OCI-LY7 (cell line): ENCODE measurements at regions not wholly inside any gene's neighbourhood (a gene's known extent, or its start where the extent isn't known, plus 50 kb on each side); places are given as distances from the start of the nearest gene placed in this dataset.

Experiments used
- BruUV-seq: library from RNA; stranded (reverse); fragments of 400-500 nt; replicated peaks from 2 replicates; lab custom pipeline; 2021; lab: Mats Ljungman, UMichigan
- CTCF ChIA-PET: fragments of 300-600 bp; sonication (Branson Sonifier 250); formaldehyde crosslinking; loops from one replicate; lab custom pipeline; 2022; ENCODE audit warnings: antibody characterized with exemption; ENCODE audit not compliant: unreplicated experiment; lab: Charles Lee
- POLR2A ChIA-PET: fragments of 300-600 bp; sonication (Branson Sonifier 250); formaldehyde crosslinking; loops from one replicate; lab custom pipeline; 2022; ENCODE audit warnings: antibody characterized with exemption; lab: Charles Lee
- DNase-seq: peaks from one replicate; pipeline ENCODE4 v3.0.0-alpha.2; 2015; ENCODE audit warnings: low spot score
- H2AFZ ChIP-seq: fragments of 200-600 bp; sonication (generic), shearing (Covaris generic); 2 replicates; pipeline ENCODE4 v1.6.1; 2014; ENCODE audit warnings: mild to moderate bottlenecking, antibody characterized with exemption, low read length, moderate library complexity
- H3K27ac ChIP-seq: fragments of 200-600 bp; sonication (generic); 2 replicates; pipeline ENCODE4 v1.5.1; 2014; ENCODE audit warnings: mixed run types, low read depth, mild to moderate bottlenecking, moderate library complexity, low read length, inconsistent platforms; ENCODE audit not compliant: poor library complexity, severe bottlenecking
- H3K36me3 ChIP-seq: fragments of 200-600 bp; sonication (generic); 2 replicates; pipeline ENCODE4 v1.6.1; 2014; ENCODE audit warnings: mild to moderate bottlenecking, antibody characterized with exemption, low read length, moderate library complexity, mixed read lengths; ENCODE audit not compliant: insufficient read depth
- H3K4me1 ChIP-seq: fragments of 200-600 bp; sonication (generic); 2 replicates; pipeline ENCODE4 v1.5.1; 2014; ENCODE audit warnings: mild to moderate bottlenecking, low read length; ENCODE audit not compliant: insufficient read depth, poor library complexity, severe bottlenecking
- H3K4me2 ChIP-seq: fragments of 200-600 bp; sonication (generic); 2 replicates; pipeline ENCODE4 v1.6.1; 2014; ENCODE audit warnings: mild to moderate bottlenecking, low read length
- H3K4me3 ChIP-seq: fragments of 200-600 bp; sonication (generic); 2 replicates; pipeline ENCODE4 v1.5.1; 2014; ENCODE audit warnings: mild to moderate bottlenecking, low read depth, low read length; ENCODE audit not compliant: poor library complexity, severe bottlenecking
- H3K79me2 ChIP-seq: fragments of 200-600 bp; sonication (generic); 2 replicates; pipeline ENCODE4 v1.6.1; 2016; ENCODE audit warnings: low read depth, mild to moderate bottlenecking, low read length, moderate library complexity, mixed read lengths; ENCODE audit not compliant: insufficient read depth
- H3K9me2 ChIP-seq: fragments of 200-600 bp; sonication (generic); 2 replicates; pipeline ENCODE4 v1.6.1; 2016; ENCODE audit warnings: mild to moderate bottlenecking, low read length, mixed read lengths; ENCODE audit not compliant: insufficient read depth
- H3K9me3 ChIP-seq: fragments of 200-600 bp; sonication (generic); 2 replicates; pipeline ENCODE4 v1.6.1; 2014; ENCODE audit warnings: mild to moderate bottlenecking, mixed run types, low read length, mixed read lengths
- H4K20me1 ChIP-seq: fragments of 200-600 bp; sonication (generic); 2 replicates; pipeline ENCODE4 v1.6.1; 2014; ENCODE audit warnings: mild to moderate bottlenecking, antibody characterized with exemption, low read length, moderate library complexity, mixed read lengths; ENCODE audit not compliant: insufficient read depth
- CTCF ChIP-seq: fragments of 200-600 bp; sonication (generic); conservative IDR thresholded peaks from 2 replicates; pipeline ENCODE4 v1.5.1; 2014; ENCODE audit warnings: mild to moderate bottlenecking, antibody characterized with exemption, low read length, moderate library complexity, mixed read lengths
- EZH2phosphoT487 ChIP-seq: fragments of 200-600 bp; sonication (generic); IDR thresholded peaks from 2 replicates; pipeline ENCODE4 v1.6.1; 2018; ENCODE audit warnings: low read depth, borderline replicate concordance, mild to moderate bottlenecking, mixed run types, antibody characterized with exemption, low read length, moderate library complexity, mixed read lengths
- intact Hi-C: fragments of 100-400 bp; cut with micrococcal nuclease; formaldehyde crosslinking; loops from one replicate; pipeline ENCODE4 v1.10.0; 2022; ENCODE audit not compliant: unreplicated experiment

- POLR2A ChIA-PET, result no interaction called here
- H3K4me2 ChIP-seq, result no peak overlapping the region
- CTCF ChIA-PET, result no interaction called here
- no peaks in the 10 kb centered on the region for H3K79me2 ChIP-seq
- intact Hi-C loops, result no loop called here
- H3K36me3 ChIP-seq, result no peaks in the 10 kb centered on the region
- H3K4me3 ChIP-seq, result no peak overlapping the region
- peak; percentile 4 for DNase-seq
- no peak overlapping the region for H2AFZ ChIP-seq
- no peaks in the 10 kb centered on the region for H3K9me2 ChIP-seq
- peak; percentile 42 for TF ChIP-seq CTCF
- no peak for TF ChIP-seq EZH2phosphoT487
- no TSS peak for BruUV-seq
- H3K4me1 ChIP-seq, result no peaks in the 10 kb centered on the region
- H4K20me1 ChIP-seq, result no peaks in the 10 kb centered on the region
- no peak overlapping the region for H3K27ac ChIP-seq
- no peaks in the 10 kb centered on the region for H3K9me3 ChIP-seq
Observed at GRCh38 chr3:89049119-89049518, 58.3 kb upstream of the EPHA3 start.

GRCh38 chr3:89052386-89052785 is 55.0 kb upstream of the EPHA3 start:
- no peaks in the 10 kb centered on the region for H3K4me1 ChIP-seq
- H3K9me3 ChIP-seq, result no peaks in the 10 kb centered on the region
- H3K9me2 ChIP-seq, result no peaks in the 10 kb centered on the region
- TF ChIP-seq EZH2phosphoT487 (no peak), CTCF (no peak)
- ChIA-PET POLR2A (interaction anchor here (0.7 kb wide), 1 partner anchor 799 kb away, joined by 6 read pairs; no protein-coding TSS in a partner anchor), CTCF (no interaction called here)
- no peak overlapping the region for H3K4me3 ChIP-seq
- H3K36me3 ChIP-seq, result no peaks in the 10 kb centered on the region
- no peaks in the 10 kb centered on the region for H3K79me2 ChIP-seq
- no peak overlapping the region for H3K4me2 ChIP-seq
- intact Hi-C loops, result no loop called here
- no TSS peak for BruUV-seq
- H4K20me1 ChIP-seq, result no peaks in the 10 kb centered on the region
- H3K27ac ChIP-seq, result no peak overlapping the region
- DNase-seq, result no peak
- no peak overlapping the region for H2AFZ ChIP-seq

- H3K4me2 ChIP-seq, result no peak overlapping the region
- no peak for DNase-seq
Observed at GRCh38 chr3:89057398-89057797, 50.0 kb upstream of the EPHA3 start.

More at GRCh38 chr3:89057398-89057797, 50.0 kb upstream of the EPHA3 start:
- Histone ChIP-seq H3K27ac (no peak overlapping the region), H3K4me1 (no peaks in the 10 kb centered on the region), H3K36me3 (no peaks in the 10 kb centered on the region), H2AFZ (no peak overlapping the region), H4K20me1 (no peaks in the 10 kb centered on the region), H3K79me2 (no peaks in the 10 kb centered on the region), H3K9me2 (no peaks in the 10 kb centered on the region), H3K9me3 (no peaks in the 10 kb centered on the region), H3K4me3 (no peak overlapping the region)
- intact Hi-C loops, result no loop called here
- TF ChIP-seq EZH2phosphoT487 (no peak), CTCF (no peak)
- no TSS peak for BruUV-seq
- ChIA-PET POLR2A (interaction anchor here (0.6 to 0.7 kb wide), 2 partner anchors 99 to 664 kb away, joined by 3 read pairs; no protein-coding TSS in a partner anchor), CTCF (no interaction called here)
